H9 (cell line): ENCODE measurements at regions not wholly inside any gene's neighbourhood (a gene's known extent, or its start where the extent isn't known, plus 50 kb on each side); places are given as distances from the start of the nearest gene placed in this dataset.

Experiments
- DNase-seq: peaks from one replicate; pipeline ENCODE4 v3.0.0-alpha.2; 2017
- H2AFZ ChIP-seq: one replicate; pipeline ENCODE4 v1.6.1; 2013; ENCODE audit warnings: mild to moderate bottlenecking, low read length, control low read depth, moderate library complexity
- H2AK5ac ChIP-seq: 2 replicates; pipeline ENCODE4 v1.6.1; 2013; ENCODE audit warnings: low read length, control low read depth, mixed read lengths; ENCODE audit not compliant: insufficient read length
- H2BK120ac ChIP-seq: one replicate; pipeline ENCODE4 v1.6.1; 2013; ENCODE audit warnings: low read depth, mild to moderate bottlenecking, low read length, control low read depth, inconsistent platforms; ENCODE audit not compliant: poor library complexity, severe bottlenecking
- H2BK12ac ChIP-seq: 2 replicates; pipeline ENCODE4 v1.6.1; 2013; ENCODE audit warnings: low read length, control low read depth, mixed read lengths, low read depth; ENCODE audit not compliant: insufficient read length
- H2BK15ac ChIP-seq: 2 replicates; pipeline ENCODE4 v1.6.1; 2013; ENCODE audit warnings: low read depth, low read length, control low read depth
- H2BK20ac ChIP-seq: one replicate; pipeline ENCODE4 v1.6.1; 2013; ENCODE audit warnings: low read depth, mild to moderate bottlenecking, low read length, control low read depth, inconsistent platforms; ENCODE audit not compliant: poor library complexity, severe bottlenecking
- H2BK5ac ChIP-seq: 2 replicates; pipeline ENCODE4 v1.6.1; 2013; ENCODE audit warnings: low read length, control low read depth, mixed read lengths; ENCODE audit not compliant: insufficient read length
- H3K14ac ChIP-seq: 2 replicates; pipeline ENCODE4 v1.6.1; 2013; ENCODE audit warnings: low read length, control low read depth; ENCODE audit not compliant: insufficient read depth
- H3K18ac ChIP-seq: 2 replicates; pipeline ENCODE4 v1.6.1; 2013; ENCODE audit warnings: low read depth, mild to moderate bottlenecking, mixed read lengths, low read length, control low read depth; ENCODE audit not compliant: insufficient read length
- H3K23ac ChIP-seq: 2 replicates; pipeline ENCODE4 v1.6.1; 2013; ENCODE audit warnings: low read length, control low read depth, mixed read lengths, low read depth; ENCODE audit not compliant: insufficient read length
- H3K23me2 ChIP-seq: 2 replicates; pipeline ENCODE4 v1.6.1; 2013; ENCODE audit warnings: low read depth, mild to moderate bottlenecking, mixed read lengths, low read length, control low read depth; ENCODE audit not compliant: insufficient read length, poor library complexity, severe bottlenecking
- H3K27ac ChIP-seq: 2 replicates; pipeline ENCODE4 v1.5.1; 2013; ENCODE audit warnings: low read length, control low read depth, mixed read lengths, low read depth; ENCODE audit not compliant: insufficient read length
- H3K27me3 ChIP-seq: 2 replicates; pipeline ENCODE4 v1.6.1; 2013; ENCODE audit warnings: low read length, control low read depth, inconsistent platforms; ENCODE audit not compliant: insufficient read depth
- H3K4ac ChIP-seq: 2 replicates; pipeline ENCODE4 v1.6.1; 2013; ENCODE audit warnings: low read depth, mild to moderate bottlenecking, control low read depth, inconsistent platforms, low read length, moderate library complexity
- H3K4me1 ChIP-seq: 2 replicates; pipeline ENCODE4 v1.6.1; 2013; ENCODE audit warnings: low read length, control low read depth, inconsistent platforms; ENCODE audit not compliant: insufficient read depth
- H3K4me2 ChIP-seq: 2 replicates; pipeline ENCODE4 v1.6.1; 2013; ENCODE audit warnings: low read length, control low read depth, mixed read lengths; ENCODE audit not compliant: insufficient read length, insufficient read depth
- H3K56ac ChIP-seq: 2 replicates; pipeline ENCODE4 v1.6.1; 2013; ENCODE audit warnings: low read depth, mild to moderate bottlenecking, mixed read lengths, low read length, control low read depth; ENCODE audit not compliant: insufficient read length
- H3K79me1 ChIP-seq: 2 replicates; pipeline ENCODE4 v1.6.1; 2013; ENCODE audit warnings: low read depth, mild to moderate bottlenecking, moderate library complexity, low read length, control low read depth, inconsistent platforms; ENCODE audit not compliant: insufficient read depth, poor library complexity, severe bottlenecking
- H3K79me2 ChIP-seq: 2 replicates; pipeline ENCODE4 v1.6.1; 2013; ENCODE audit warnings: low read length, control low read depth, inconsistent platforms; ENCODE audit not compliant: insufficient read depth
- H3K9ac ChIP-seq: 2 replicates; pipeline ENCODE4 v1.6.1; 2013; ENCODE audit warnings: low read length, control low read depth, mixed read lengths; ENCODE audit not compliant: insufficient read length; ENCODE audit errors: extremely low read depth
- H3K9me3 ChIP-seq: one replicate; pipeline ENCODE4 v1.6.1; 2013; ENCODE audit warnings: low read depth, low read length, inconsistent platforms; ENCODE audit not compliant: control insufficient read depth
- H3T11ph ChIP-seq: one replicate; pipeline ENCODE4 v1.6.1; 2013; ENCODE audit warnings: mild to moderate bottlenecking, low read length, control low read depth, inconsistent platforms
- H4K20me1 ChIP-seq: one replicate; pipeline ENCODE4 v1.6.1; 2013; ENCODE audit not compliant: control insufficient read depth, insufficient read length, insufficient read depth
- H4K5ac ChIP-seq: 2 replicates; pipeline ENCODE4 v1.6.1; 2013; ENCODE audit warnings: low read depth, mild to moderate bottlenecking, mixed read lengths, low read length, control low read depth; ENCODE audit not compliant: insufficient read length
- H4K8ac ChIP-seq: replicated peaks from 2 replicates; pipeline ENCODE4 v1.6.1; 2013; ENCODE audit warnings: low read length, control low read depth, mixed read lengths, low read depth; ENCODE audit not compliant: insufficient read length
- H4K91ac ChIP-seq: 2 replicates; pipeline ENCODE4 v1.6.1; 2013; ENCODE audit warnings: low read depth, mild to moderate bottlenecking, moderate library complexity, mixed read lengths, low read length, control low read depth; ENCODE audit not compliant: insufficient read length
- H3K27ac Mint-ChIP-seq, 3 experiments: 2 replicates in 2 of 3; 3 replicates in 1 of 3; pipeline ENCODE4 v1.8.0; 2020 to 2021; ENCODE audit warnings: mixed read lengths in 3 of 3, mild to moderate bottlenecking in 1 of 3, moderate library complexity in 1 of 3
- H3K27me3 Mint-ChIP-seq: 2 replicates; pipeline ENCODE4 v1.8.0; 2021; ENCODE audit warnings: low read depth, mild to moderate bottlenecking, moderate library complexity, mixed read lengths
- H3K36me3 Mint-ChIP-seq, 3 experiments: 2 replicates in 2 of 3; 3 replicates in 1 of 3; pipeline ENCODE4 v1.8.0; 2020 to 2021; ENCODE audit warnings: low read depth in 3 of 3, mixed read lengths in 3 of 3; ENCODE audit not compliant: insufficient read depth in 1 of 3
- H3K4me1 Mint-ChIP-seq, 2 experiments: 2 replicates each; pipeline ENCODE4 v1.8.0; 2020; ENCODE audit warnings: mixed read lengths in 2 of 2
- H3K4me3 Mint-ChIP-seq, 2 experiments: 2 replicates in 1 of 2; 3 replicates in 1 of 2; pipeline ENCODE4 v1.8.0; 2020 to 2021; ENCODE audit warnings: mild to moderate bottlenecking in 2 of 2, mixed read lengths in 2 of 2, moderate library complexity in 1 of 2
- H3K9me3 Mint-ChIP-seq, 2 experiments: 2 replicates in 1 of 2; 3 replicates in 1 of 2; pipeline ENCODE4 v1.8.0; 2020; ENCODE audit warnings: mild to moderate bottlenecking in 2 of 2, mixed read lengths in 2 of 2, moderate library complexity in 1 of 2
- CTCF ChIP-seq: fragments of 200-600 bp; sonication (generic); conservative IDR thresholded peaks from 3 replicates; pipeline ENCODE4 v1.8.0; 2021; ENCODE audit warnings: antibody characterized with exemption, mild to moderate bottlenecking
- WGBS: extraction: QIAGEN DNeasy Blood & Tissue Kit; methylation state at CpG from one replicate; pipeline ENCODE4 v1.1.7; 2013; ENCODE audit warnings: missing lambda C conversion rate, low lambda C conversion rate, mixed read lengths; ENCODE audit not compliant: insufficient read length; ENCODE audit errors: extremely low coverage; 5-methylcytosine and 5-hydroxymethylcytosine counted together

- no peak overlapping the region for H2AFZ ChIP-seq
- no peaks in the 10 kb centered on the region for H3K36me3 Mint-ChIP-seq
- no peaks in the 10 kb centered on the region for H3K27me3 Mint-ChIP-seq
- no peaks in the 10 kb centered on the region for H3K79me2 ChIP-seq
- peaks cover 8% of the 10 kb centered on the region in 2 experiments for H3K4me1 Mint-ChIP-seq
- no peak overlapping the region for H4K8ac ChIP-seq
- no peak overlapping the region for H2BK12ac ChIP-seq
- no peak overlapping the region for H3K18ac ChIP-seq
- no CpG with 5 or more reads among the region's 3 CpGs for WGBS
- H2BK20ac ChIP-seq = no peak overlapping the region
- H3K4me3 Mint-ChIP-seq = no peak overlapping the region
- no peak for DNase-seq
- no peaks in the 10 kb centered on the region for H3K9me3 ChIP-seq
- H2BK5ac ChIP-seq = no peak overlapping the region
- H3K9me3 Mint-ChIP-seq = no peaks in the 10 kb centered on the region; a peak in 1 of 5 replicates
- no peak overlapping the region for H3K27ac Mint-ChIP-seq
- no peak overlapping the region for H2BK15ac ChIP-seq
- H3K14ac ChIP-seq = no peak overlapping the region
- H3T11ph ChIP-seq = no peak overlapping the region
- no peak overlapping the region for H4K91ac ChIP-seq
- TF ChIP-seq CTCF = no peak
- H3K9ac ChIP-seq = no peak overlapping the region
- H3K27me3 ChIP-seq = no peaks in the 10 kb centered on the region
- H3K27ac ChIP-seq = no peak overlapping the region
- H3K56ac ChIP-seq = no peak overlapping the region
- no peak overlapping the region for H3K4me2 ChIP-seq
- H3K4ac ChIP-seq = no peak overlapping the region
- H2BK120ac ChIP-seq = no peak overlapping the region
- no peak overlapping the region for H4K5ac ChIP-seq
- no peaks in the 10 kb centered on the region for H3K23me2 ChIP-seq
- no peaks in the 10 kb centered on the region for H3K79me1 ChIP-seq
- no peak overlapping the region for H2AK5ac ChIP-seq
- peaks cover 3% of the 10 kb centered on the region; the same call in 1 of the 2 replicates for H3K4me1 ChIP-seq
- H4K20me1 ChIP-seq = no peaks in the 10 kb centered on the region
- no peak overlapping the region for H3K23ac ChIP-seq
Measured at GRCh38 chr6:105814745-105815536, 271.2 kb upstream of the PRDM1 start.
